ENCODE measurements at regions not wholly inside any gene's neighbourhood (a gene's known extent, or its start where the extent isn't known, plus 50 kb on each side); places are given as distances from the start of the nearest gene placed in this dataset.

DNA sequence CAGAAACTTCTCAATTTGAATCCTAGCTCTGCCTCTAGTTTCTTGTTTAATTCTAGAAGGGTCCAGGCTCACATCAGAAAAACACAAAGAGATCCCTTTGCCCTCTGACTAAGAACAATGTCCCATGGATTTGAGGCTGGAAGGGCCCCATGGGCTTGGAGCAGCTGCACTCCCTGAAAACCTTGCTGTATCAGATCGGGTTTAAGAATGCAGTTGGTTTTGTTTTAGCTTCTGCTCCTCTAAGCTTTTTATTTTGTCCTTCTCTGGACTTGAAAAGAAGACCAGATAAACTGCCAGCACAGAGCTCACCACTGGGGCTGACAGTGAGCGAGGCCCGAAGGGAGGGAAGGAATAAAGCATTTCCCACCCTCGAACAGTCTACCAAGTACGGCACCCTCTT, 69.2 kb upstream of the WIPF1 start:
- Histone ChIP-seq H3K4me1 (ENCODE audit: control insufficient read depth in 3 of 3, insufficient read depth in 2 of 3, low read depth in 1 of 3, low read length in 2 of 3) (peaks cover 3 to 76% (median 15%) of the 10 kb centered on the region in 3 donors), H3K4me3 (ENCODE audit: low read depth in 1 of 3, low read length in 3 of 3) (no peak overlapping the region), H3K27ac (ENCODE audit: low read depth in 1 of 3, low read length in 2 of 3) (peak overlapping the region in 2 of 3 donors; percentile 38 to 64), H3K9me3 (ENCODE audit: control insufficient read depth in 2 of 2, insufficient read depth in 1 of 2, low read depth in 1 of 2, low read length in 1 of 2) (peaks cover 0 to 12% of the 10 kb centered on the region in 2 donors), H3K27me3 (ENCODE audit: control insufficient read depth in 3 of 3, insufficient read depth in 3 of 3, low read length in 3 of 3) (no peaks in the 10 kb centered on the region), H3K36me3 (ENCODE audit: control insufficient read depth in 3 of 3, insufficient read depth in 2 of 3, low read depth in 1 of 3, low read length in 3 of 3) (peaks cover 0 to 11% (median 0%) of the 10 kb centered on the region in 3 donors)
- DNase-seq (no peak), FAIRE-seq (no peak)
- WGBS, 3 donors, result 71 to 83% (median 79%) methylated on average over 5 of the region's 5 CpGs

DNA sequence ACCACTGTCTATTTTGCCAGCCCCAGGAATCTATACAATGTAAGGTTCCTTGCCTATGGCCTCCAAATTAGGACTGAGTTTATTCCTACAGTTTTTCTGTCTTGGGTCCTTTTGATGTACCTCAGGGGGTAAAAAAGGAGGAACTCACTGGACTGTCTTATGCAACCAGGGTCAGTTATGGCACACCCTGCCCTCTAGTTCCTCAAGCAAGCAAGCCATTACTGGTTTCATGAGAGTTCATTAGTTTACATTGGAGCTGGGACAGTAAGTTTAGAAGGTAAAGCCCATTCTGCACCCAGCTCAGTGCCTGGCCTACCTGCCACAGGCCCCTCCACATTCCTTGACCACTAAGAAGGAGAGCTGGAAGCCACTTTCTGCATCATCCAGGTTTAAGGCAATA, 68.7 kb upstream of the WIPF1 start:
- H3K27me3 ChIP-seq (ENCODE audit: control insufficient read depth in 3 of 3, insufficient read depth in 3 of 3, low read length in 3 of 3), result no peaks in the 10 kb centered on the region
- no peak for FAIRE-seq
- H3K4me1 ChIP-seq (ENCODE audit: control insufficient read depth in 3 of 3, insufficient read depth in 2 of 3, low read depth in 1 of 3, low read length in 2 of 3), result peaks cover 3 to 76% (median 15%) of the 10 kb centered on the region in 3 donors
- peak overlapping the region in 2 of 3 donors; percentile 28 to 64 for H3K27ac ChIP-seq (ENCODE audit: low read depth in 1 of 3, low read length in 2 of 3)
- no peak for DNase-seq
- H3K4me3 ChIP-seq (ENCODE audit: low read depth in 1 of 3, low read length in 3 of 3), result no peak overlapping the region
- peaks cover 0 to 7% of the 10 kb centered on the region in 2 donors for H3K9me3 ChIP-seq (ENCODE audit: control insufficient read depth in 2 of 2, insufficient read depth in 1 of 2, low read depth in 1 of 2, low read length in 1 of 2)
- H3K36me3 ChIP-seq (ENCODE audit: control insufficient read depth in 3 of 3, insufficient read depth in 2 of 3, low read depth in 1 of 3, low read length in 3 of 3), result peaks cover 0 to 12% (median 0%) of the 10 kb centered on the region in 3 donors

DNA sequence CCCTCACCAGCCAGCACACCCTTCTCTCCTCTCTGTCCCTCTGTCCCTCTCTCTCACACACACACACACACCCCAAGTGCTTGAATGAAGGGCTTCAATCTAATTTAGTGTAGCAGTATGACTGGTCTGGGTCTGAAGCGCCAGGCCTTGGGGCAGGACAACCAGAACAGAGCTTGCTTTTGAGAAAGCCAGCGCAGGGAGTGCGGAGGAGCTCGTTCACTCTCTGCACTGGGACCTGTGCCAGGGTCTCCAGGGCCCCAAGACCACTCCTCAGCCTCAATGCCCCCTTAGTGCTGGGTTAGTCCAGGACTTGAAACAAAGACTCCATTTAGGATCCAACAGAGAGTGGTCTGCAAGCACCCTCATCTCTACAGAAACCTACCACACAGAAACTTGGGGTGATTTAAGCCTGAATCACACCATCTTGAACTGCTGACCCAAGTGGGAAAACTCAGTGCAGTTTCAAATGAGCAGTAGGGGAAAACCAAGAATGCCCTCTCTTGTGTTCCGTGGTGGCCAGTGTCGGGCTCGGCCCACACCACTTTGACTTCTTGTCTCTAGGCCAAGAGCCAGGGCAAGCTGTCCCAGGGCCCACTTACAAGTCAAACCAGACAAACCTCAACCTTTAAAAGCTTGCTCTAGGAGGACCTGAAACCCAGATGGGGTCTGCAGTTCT, 66.6 kb upstream of the WIPF1 start:
- Histone ChIP-seq H3K27me3 (ENCODE audit: control insufficient read depth in 3 of 3, insufficient read depth in 3 of 3, low read length in 3 of 3) (no peaks in the 10 kb centered on the region), H3K9me3 (ENCODE audit: control insufficient read depth in 2 of 2, insufficient read depth in 1 of 2, low read depth in 1 of 2, low read length in 1 of 2) (no peaks in the 10 kb centered on the region), H3K36me3 (ENCODE audit: control insufficient read depth in 3 of 3, insufficient read depth in 2 of 3, low read depth in 1 of 3, low read length in 3 of 3) (peaks cover 0 to 21% (median 0%) of the 10 kb centered on the region in 3 donors), H3K4me1 (ENCODE audit: control insufficient read depth in 3 of 3, insufficient read depth in 2 of 3, low read depth in 1 of 3, low read length in 2 of 3) (peaks cover 3 to 60% (median 10%) of the 10 kb centered on the region in 3 donors), H3K4me3 (ENCODE audit: low read depth in 1 of 3, low read length in 3 of 3) (no peak overlapping the region), H3K27ac (ENCODE audit: low read depth in 1 of 3, low read length in 2 of 3) (peak overlapping the region in 1 of 3 donors; percentile 45)
- WGBS, 3 donors, result 84 to 98% (median 88%) methylated on average over 7 of the region's 7 CpGs
- no peak for DNase-seq
- no peak for FAIRE-seq

DNA sequence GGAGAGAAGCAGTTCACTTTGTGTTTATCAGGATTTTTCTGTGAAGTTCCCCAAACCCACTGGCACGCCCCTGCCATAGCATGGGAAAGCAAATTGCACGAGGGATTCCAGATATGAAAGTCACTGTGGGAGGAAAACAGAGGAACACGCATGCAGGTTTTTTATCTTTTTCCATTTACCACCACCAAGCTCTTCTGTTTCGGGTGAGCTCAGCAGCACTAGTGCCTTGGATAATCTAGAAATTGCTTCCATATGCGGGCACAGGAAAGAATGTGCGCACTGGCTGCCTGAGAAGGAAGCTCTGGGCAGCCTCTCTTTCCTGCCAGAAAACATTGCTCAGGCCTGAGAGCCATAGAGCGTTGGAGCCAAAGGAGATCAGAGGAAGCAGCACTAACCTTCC, 65.9 kb upstream of the WIPF1 start:
- H3K27me3 ChIP-seq (ENCODE audit: control insufficient read depth in 3 of 3, insufficient read depth in 3 of 3, low read length in 3 of 3), result no peaks in the 10 kb centered on the region
- no peak overlapping the region for H3K4me3 ChIP-seq (ENCODE audit: low read depth in 1 of 3, low read length in 3 of 3)
- H3K4me1 ChIP-seq (ENCODE audit: control insufficient read depth in 3 of 3, insufficient read depth in 2 of 3, low read depth in 1 of 3, low read length in 2 of 3), result peaks cover under 1 to 55% (median 10%) of the 10 kb centered on the region in 3 donors
- FAIRE-seq (no peak), DNase-seq (no peak)
- peaks cover 0 to 23% (median 0%) of the 10 kb centered on the region in 3 donors for H3K36me3 ChIP-seq (ENCODE audit: control insufficient read depth in 3 of 3, insufficient read depth in 2 of 3, low read depth in 1 of 3, low read length in 3 of 3)
- WGBS, 3 donors, result 65 to 78% (median 77%) methylated on average over 7 of the region's 7 CpGs
- peak overlapping the region in 1 of 3 donors; percentile 45 for H3K27ac ChIP-seq (ENCODE audit: low read depth in 1 of 3, low read length in 2 of 3)
- no peaks in the 10 kb centered on the region for H3K9me3 ChIP-seq (ENCODE audit: control insufficient read depth in 2 of 2, insufficient read depth in 1 of 2, low read depth in 1 of 2, low read length in 1 of 2)

DNA sequence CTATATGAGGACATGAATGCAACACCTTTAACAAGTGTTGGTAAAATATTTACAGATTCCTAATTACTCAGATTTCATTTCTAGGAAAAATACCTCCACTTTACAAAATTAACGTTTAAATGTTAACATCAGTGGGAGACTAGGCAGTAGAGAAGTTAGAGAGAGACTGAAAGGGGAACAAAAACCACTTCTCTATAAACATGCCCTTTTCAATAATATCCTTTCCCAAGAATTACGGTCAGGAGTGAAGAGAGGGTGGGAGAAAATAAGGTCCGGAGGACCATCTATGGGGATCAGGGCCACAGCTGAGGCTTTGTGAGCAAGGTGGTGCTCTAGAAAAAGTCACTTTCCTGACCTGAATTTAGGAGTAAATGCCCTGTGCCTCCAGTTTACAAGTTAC, 65.3 kb upstream of the WIPF1 start:
- H3K27ac ChIP-seq (ENCODE audit: low read depth in 1 of 3, low read length in 2 of 3), result peak overlapping the region in 1 of 3 donors; percentile 45
- H3K4me3 ChIP-seq (ENCODE audit: low read depth in 1 of 3, low read length in 3 of 3), result no peak overlapping the region
- FAIRE-seq (no peak), DNase-seq (no peak)
- 67 to 84% (median 79%) methylated on average over 3 of the region's 3 CpGs for WGBS, 3 donors
- H3K36me3 ChIP-seq (ENCODE audit: control insufficient read depth in 3 of 3, insufficient read depth in 2 of 3, low read depth in 1 of 3, low read length in 3 of 3), result peaks cover 0 to 24% (median 0%) of the 10 kb centered on the region in 3 donors
- peaks cover 0 to 48% (median 10%) of the 10 kb centered on the region in 3 donors for H3K4me1 ChIP-seq (ENCODE audit: control insufficient read depth in 3 of 3, insufficient read depth in 2 of 3, low read depth in 1 of 3, low read length in 2 of 3)
- no peaks in the 10 kb centered on the region for H3K9me3 ChIP-seq (ENCODE audit: control insufficient read depth in 2 of 2, insufficient read depth in 1 of 2, low read depth in 1 of 2, low read length in 1 of 2)
- H3K27me3 ChIP-seq (ENCODE audit: control insufficient read depth in 3 of 3, insufficient read depth in 3 of 3, low read length in 3 of 3), result no peaks in the 10 kb centered on the region

DNA sequence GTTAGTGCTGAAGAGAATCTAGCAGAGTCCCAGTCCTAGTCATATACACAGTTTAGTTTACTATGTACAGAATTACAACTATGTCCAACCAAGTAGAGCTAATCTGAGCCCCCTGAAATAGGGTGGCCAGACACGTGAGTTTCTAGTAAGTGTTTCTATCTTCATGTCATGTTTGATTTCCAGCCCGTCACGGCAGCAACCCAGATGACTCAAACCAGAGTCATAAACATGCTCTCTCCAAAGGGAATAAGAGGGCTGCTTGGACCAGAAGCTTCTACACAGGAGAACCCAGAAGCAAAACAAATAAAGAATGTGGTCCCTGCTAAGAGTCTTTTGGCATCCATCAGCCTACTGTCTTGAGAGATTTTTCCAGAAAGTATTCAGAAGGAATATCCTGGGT, 64.9 kb upstream of the WIPF1 start:
- H3K27ac ChIP-seq (ENCODE audit: low read depth in 1 of 3, low read length in 2 of 3), result peak overlapping the region in 1 of 3 donors; percentile 45
- H3K4me3 ChIP-seq (ENCODE audit: low read depth in 1 of 3, low read length in 3 of 3), result no peak overlapping the region
- H3K27me3 ChIP-seq (ENCODE audit: control insufficient read depth in 3 of 3, insufficient read depth in 3 of 3, low read length in 3 of 3), result no peaks in the 10 kb centered on the region
- peaks cover 0 to 44% (median 10%) of the 10 kb centered on the region in 3 donors for H3K4me1 ChIP-seq (ENCODE audit: control insufficient read depth in 3 of 3, insufficient read depth in 2 of 3, low read depth in 1 of 3, low read length in 2 of 3)
- no peaks in the 10 kb centered on the region for H3K9me3 ChIP-seq (ENCODE audit: control insufficient read depth in 2 of 2, insufficient read depth in 1 of 2, low read depth in 1 of 2, low read length in 1 of 2)
- no peak for DNase-seq
- FAIRE-seq, result no peak
- peaks cover 0 to 20% (median 0%) of the 10 kb centered on the region in 3 donors for H3K36me3 ChIP-seq (ENCODE audit: control insufficient read depth in 3 of 3, insufficient read depth in 2 of 3, low read depth in 1 of 3, low read length in 3 of 3)
- 59 to 79% (median 71%) methylated on average over 3 of the region's 3 CpGs for WGBS, 3 donors

DNA sequence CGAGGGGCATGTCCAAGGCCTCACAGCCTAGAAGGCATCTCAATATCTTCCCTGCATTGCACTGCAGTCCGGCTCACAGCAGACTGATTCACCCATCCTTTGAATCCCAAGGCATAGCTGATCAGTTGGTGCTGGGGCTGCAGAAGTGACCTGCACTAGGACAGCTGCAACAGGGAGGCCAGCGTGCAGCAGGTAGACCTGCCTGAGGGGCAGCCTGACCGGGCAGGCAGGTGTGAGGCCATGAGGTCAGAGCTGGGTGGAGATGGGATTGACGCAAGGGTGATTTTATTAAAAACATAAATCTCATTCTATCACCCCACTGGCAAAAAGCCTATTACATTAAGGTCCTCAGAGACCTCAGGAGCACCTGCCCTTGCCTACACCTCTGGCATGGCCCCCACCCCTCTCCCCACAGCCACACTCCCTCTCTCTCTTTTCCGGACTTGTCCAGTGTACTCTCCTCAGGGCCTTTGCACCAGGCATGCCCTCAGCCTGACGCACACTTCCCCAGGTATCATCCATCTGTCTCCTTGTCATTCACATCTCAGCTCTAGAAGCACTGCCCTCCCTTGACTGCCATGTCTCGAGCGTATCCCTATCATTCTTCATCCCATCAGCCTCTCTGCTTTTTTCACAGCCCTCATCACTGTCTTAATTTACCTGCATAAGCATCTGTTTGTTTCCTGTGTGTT, 63.5 kb upstream of the WIPF1 start:
- H3K4me3 ChIP-seq (ENCODE audit: low read depth in 1 of 3, low read length in 3 of 3), result no peak overlapping the region
- H3K27me3 ChIP-seq (ENCODE audit: control insufficient read depth in 3 of 3, insufficient read depth in 3 of 3, low read length in 3 of 3), result no peaks in the 10 kb centered on the region
- peaks cover 0 to 18% (median 0%) of the 10 kb centered on the region in 3 donors for H3K36me3 ChIP-seq (ENCODE audit: control insufficient read depth in 3 of 3, insufficient read depth in 2 of 3, low read depth in 1 of 3, low read length in 3 of 3)
- peaks cover 0 to under 1% of the 10 kb centered on the region in 2 donors for H3K9me3 ChIP-seq (ENCODE audit: control insufficient read depth in 2 of 2, insufficient read depth in 1 of 2, low read depth in 1 of 2, low read length in 1 of 2)
- DNase-seq (no peak), FAIRE-seq (no peak)
- 88 to 91% (median 90%) methylated on average over 9 of the region's 9 CpGs for WGBS, 3 donors
- H3K4me1 ChIP-seq (ENCODE audit: control insufficient read depth in 3 of 3, insufficient read depth in 2 of 3, low read depth in 1 of 3, low read length in 2 of 3), result peaks cover 0 to 30% (median 10%) of the 10 kb centered on the region in 3 donors
- no peak overlapping the region for H3K27ac ChIP-seq (ENCODE audit: low read depth in 1 of 3, low read length in 2 of 3)

DNA sequence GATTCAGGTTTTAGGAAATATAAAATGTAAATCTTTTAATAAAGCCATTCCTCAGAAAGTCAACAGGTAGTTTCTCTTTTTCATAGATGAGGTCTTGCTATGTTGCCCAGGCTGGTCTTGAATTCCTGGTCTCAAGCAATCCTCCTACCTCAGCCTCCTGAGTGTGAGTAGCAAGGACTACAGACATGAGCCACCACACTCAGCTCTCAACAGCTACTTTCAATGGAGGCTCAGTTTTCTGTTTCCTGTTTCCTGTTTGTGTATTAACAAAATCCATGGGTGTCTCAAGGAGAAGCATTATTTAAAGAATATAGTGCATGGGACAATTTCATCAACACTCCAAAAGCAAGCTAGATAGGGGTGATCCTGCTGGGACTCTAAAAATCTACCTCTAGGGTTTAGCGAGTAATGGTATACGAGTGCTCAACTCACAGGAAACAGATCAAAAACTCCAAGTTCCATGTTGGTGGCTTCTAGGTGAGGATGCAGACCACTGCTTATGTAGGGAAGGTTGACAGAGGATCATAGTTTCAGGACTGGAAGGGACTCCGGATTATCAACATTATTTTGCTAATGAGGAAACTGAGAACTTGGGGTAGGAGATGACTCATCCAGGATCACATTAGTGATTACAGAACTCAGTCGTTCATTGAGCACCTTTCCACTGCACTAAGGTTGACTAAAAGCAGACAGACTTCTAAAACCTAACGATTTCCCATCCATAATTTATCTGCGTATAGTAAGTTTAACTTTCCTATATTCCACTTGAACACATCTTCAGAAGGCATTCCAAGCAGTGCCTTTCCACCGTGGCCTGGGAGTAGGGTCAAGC, 61.7 kb upstream of the WIPF1 start:
- Histone ChIP-seq H3K27ac (ENCODE audit: low read depth in 1 of 3, low read length in 2 of 3) (no peak overlapping the region), H3K9me3 (ENCODE audit: control insufficient read depth in 2 of 2, insufficient read depth in 1 of 2, low read depth in 1 of 2, low read length in 1 of 2) (peaks cover 0 to 8% of the 10 kb centered on the region in 2 donors), H3K4me1 (ENCODE audit: control insufficient read depth in 3 of 3, insufficient read depth in 2 of 3, low read depth in 1 of 3, low read length in 2 of 3) (peaks cover 0 to 18% (median 10%) of the 10 kb centered on the region in 3 donors), H3K27me3 (ENCODE audit: control insufficient read depth in 3 of 3, insufficient read depth in 3 of 3, low read length in 3 of 3) (no peaks in the 10 kb centered on the region), H3K4me3 (ENCODE audit: low read depth in 1 of 3, low read length in 3 of 3) (no peak overlapping the region), H3K36me3 (ENCODE audit: control insufficient read depth in 3 of 3, insufficient read depth in 2 of 3, low read depth in 1 of 3, low read length in 3 of 3) (peaks cover 0 to 18% (median 0%) of the 10 kb centered on the region in 3 donors)
- FAIRE-seq, result no peak
- WGBS, 3 donors, result 69 to 77% (median 74%) methylated on average over 7 of the region's 7 CpGs
- no peak for DNase-seq
